ENCODE measurements at regions not wholly inside any gene's neighbourhood (a gene's known extent, or its start where the extent isn't known, plus 50 kb on each side); places are given as distances from the start of the nearest gene placed in this dataset.

- DNase-seq (ENCODE audit: low read depth, low spot score), result no peak
- TF ChIP-seq CTCF (IDR thresholded peaks at IDR 0.05; ENCODE audit: low read depth, low read length), result no peak
- no peak overlapping the region for H3K4me3 ChIP-seq (ENCODE audit: low read depth, low read length)
- in situ Hi-C loops (cut with HindIII; ENCODE audit: low sequenced_read_pairs), result no loop called here
Measured at GRCh38 chr11:37394236-37394870, 796.3 kb upstream of the RAG2 start.

- no peak overlapping the region for H3K4me3 ChIP-seq (ENCODE audit: low read depth, low read length)
- no peak for DNase-seq (ENCODE audit: low read depth, low spot score)
- in situ Hi-C loops (cut with HindIII; ENCODE audit: low sequenced_read_pairs), result no loop called here
- no peak for TF ChIP-seq CTCF (IDR thresholded peaks at IDR 0.05; ENCODE audit: low read depth, low read length)
Measured at GRCh38 chr11:37391615-37392014, 793.6 kb upstream of the RAG2 start.

DNA sequence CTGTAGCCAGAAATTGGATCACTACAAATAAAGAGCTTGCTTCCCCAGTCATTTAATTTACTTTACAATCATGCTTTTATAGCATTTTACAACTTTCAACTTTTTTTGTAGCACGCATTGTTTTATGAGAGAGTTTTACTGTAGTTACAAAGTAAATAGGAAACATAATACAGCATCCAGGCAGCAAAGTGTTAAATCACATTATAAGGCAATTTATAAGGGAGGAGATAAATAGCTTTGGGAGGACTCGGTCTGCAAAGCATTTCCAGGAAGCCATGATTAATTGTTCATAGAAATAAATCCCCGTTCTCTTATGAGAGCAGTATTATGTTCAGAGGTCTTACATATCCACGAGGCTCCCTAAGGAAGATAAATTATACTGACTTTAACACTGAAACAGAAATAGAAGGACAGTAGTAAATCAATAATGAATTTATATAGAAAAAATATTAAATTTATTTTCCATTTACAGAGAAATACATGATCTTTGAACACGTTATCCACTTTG is 792.6 kb upstream of the RAG2 start:
- in situ Hi-C loops (cut with HindIII; ENCODE audit: low sequenced_read_pairs), result no loop called here
- no peak for DNase-seq (ENCODE audit: low read depth, low spot score)
- TF ChIP-seq CTCF (IDR thresholded peaks at IDR 0.05; ENCODE audit: low read depth, low read length), result no peak
- H3K4me3 ChIP-seq (ENCODE audit: low read depth, low read length), result no peak overlapping the region

- H3K4me3 ChIP-seq (ENCODE audit: low read depth, low read length), result no peak overlapping the region
- in situ Hi-C loops (cut with HindIII; ENCODE audit: low sequenced_read_pairs), result no loop called here
- no peak for DNase-seq (ENCODE audit: low read depth, low spot score)
- no peak for TF ChIP-seq CTCF (IDR thresholded peaks at IDR 0.05; ENCODE audit: low read depth, low read length)
Measured at GRCh38 chr11:37378958-37379357, 780.9 kb upstream of the RAG2 start.

- no peak for TF ChIP-seq CTCF (IDR thresholded peaks at IDR 0.05; ENCODE audit: low read depth, low read length)
- H3K4me3 ChIP-seq (ENCODE audit: low read depth, low read length), result no peak overlapping the region
- in situ Hi-C loops (cut with HindIII; ENCODE audit: low sequenced_read_pairs), result no loop called here
- no peak for DNase-seq (ENCODE audit: low read depth, low spot score)
Measured at GRCh38 chr11:37372667-37373066, 774.6 kb upstream of the RAG2 start.

DNA sequence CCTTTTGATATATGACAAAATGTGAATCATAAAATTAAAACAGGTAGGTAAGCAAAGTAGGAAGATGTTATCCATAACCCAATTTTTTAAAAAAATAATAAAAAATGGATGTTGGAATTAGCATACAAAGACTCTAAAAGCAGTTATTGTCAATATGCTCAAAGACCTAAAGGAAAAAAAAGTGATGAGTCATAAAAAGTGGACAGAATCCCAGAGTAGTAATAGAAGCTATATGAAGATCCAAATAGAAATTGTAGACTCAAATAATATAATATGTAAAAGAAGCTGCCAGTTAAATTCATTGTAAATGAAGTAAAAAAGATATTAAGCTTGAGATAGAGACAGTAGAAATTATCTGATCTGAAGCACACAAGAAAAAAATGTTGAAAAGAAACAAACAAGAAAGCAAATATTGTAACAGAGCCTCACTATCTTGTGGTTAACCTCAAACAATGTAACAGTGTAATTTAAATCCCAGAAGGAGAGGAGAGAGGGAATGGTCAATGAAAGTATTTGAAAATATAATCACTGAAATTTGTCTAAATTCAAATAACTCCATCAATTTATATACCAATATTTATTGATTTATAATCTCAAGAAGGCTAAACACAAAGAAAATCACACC is 773.4 kb upstream of the RAG2 start:
- DNase-seq (ENCODE audit: low read depth, low spot score), result peak; percentile 58
- TF ChIP-seq CTCF (IDR thresholded peaks at IDR 0.05; ENCODE audit: low read depth, low read length), result no peak
- in situ Hi-C loops (cut with HindIII; ENCODE audit: low sequenced_read_pairs), result no loop called here

More for the DNA sequence above, 773.4 kb upstream of the RAG2 start:
- no peak overlapping the region for H3K4me3 ChIP-seq (ENCODE audit: low read depth, low read length)
